ENCODE measurements at regions not wholly inside any gene's neighbourhood (a gene's known extent, or its start where the extent isn't known, plus 50 kb on each side); places are given as distances from the start of the nearest gene placed in this dataset.

DNA sequence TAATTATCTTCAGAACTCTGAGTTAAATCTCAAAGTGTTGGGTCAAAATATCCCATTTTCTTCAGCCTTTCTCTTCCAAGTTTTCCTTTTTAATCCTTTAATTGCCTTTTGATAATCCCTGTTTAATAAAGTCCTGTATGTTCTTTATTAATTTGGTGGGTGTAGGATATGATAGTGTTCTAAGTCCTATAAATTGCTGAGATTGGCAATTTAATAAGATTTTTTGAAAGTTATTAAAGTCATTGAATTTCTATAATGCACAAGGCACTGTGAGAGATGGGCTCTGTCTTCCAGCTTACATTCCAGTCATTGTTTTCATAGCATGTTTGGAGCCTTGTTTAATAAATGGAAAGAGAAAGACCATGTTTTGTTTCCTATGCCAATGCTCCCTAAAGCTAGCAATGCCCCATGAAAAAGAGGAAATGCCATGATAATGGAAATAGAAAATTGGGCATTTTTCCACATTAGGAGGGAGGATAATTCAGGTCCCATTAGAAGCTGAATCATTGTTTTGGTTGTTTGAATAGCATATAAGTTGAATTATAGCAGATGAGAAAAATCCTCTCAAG is 404.8 kb downstream of the CD109 start:
- Histone ChIP-seq H3K27ac (ENCODE audit: low read depth, low read length) (no peak overlapping the region), H3K9me3 (ENCODE audit: control insufficient read depth, insufficient read depth, low read length) (no peaks in the 10 kb centered on the region), H3K27me3 (ENCODE audit: control insufficient read depth, insufficient read depth, low read length) (no peaks in the 10 kb centered on the region), H3K4me1 (ENCODE audit: control insufficient read depth, insufficient read depth, low read length) (no peaks in the 10 kb centered on the region), H3K36me3 (ENCODE audit: control insufficient read depth, insufficient read depth, low read length) (no peaks in the 10 kb centered on the region), H3K4me3 (ENCODE audit: low read depth, low read length) (no peak overlapping the region)
- DNase-seq (ENCODE audit: low read depth in 4 of 6, low spot score in 6 of 6), result no peak

DNA sequence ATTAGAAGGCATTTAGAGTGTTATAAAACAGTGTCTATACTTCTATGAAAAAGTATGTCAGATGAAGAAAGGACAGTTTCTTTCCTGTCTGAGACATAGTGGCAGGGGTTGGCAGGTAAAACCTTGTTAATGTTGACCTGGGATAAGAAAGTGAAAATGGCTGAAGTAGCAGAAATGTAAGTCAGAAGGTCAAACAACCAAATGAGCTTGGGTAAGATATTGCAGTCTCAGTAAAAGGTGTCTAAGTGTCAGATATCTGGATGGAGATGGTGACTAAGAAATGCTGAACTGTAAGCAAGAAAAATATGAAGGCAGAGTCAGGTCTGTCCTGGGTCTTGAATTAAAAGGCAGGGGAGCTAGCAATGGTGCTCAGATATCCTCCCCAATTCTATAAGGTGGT is 400.3 kb downstream of the CD109 start:
- no peaks in the 10 kb centered on the region for H3K9me3 ChIP-seq (ENCODE audit: control insufficient read depth, insufficient read depth, low read length)
- no peaks in the 10 kb centered on the region for H3K4me1 ChIP-seq (ENCODE audit: control insufficient read depth, insufficient read depth, low read length)
- H3K36me3 ChIP-seq (ENCODE audit: control insufficient read depth, insufficient read depth, low read length), result no peaks in the 10 kb centered on the region
- H3K4me3 ChIP-seq (ENCODE audit: low read depth, low read length), result no peak overlapping the region
- H3K27me3 ChIP-seq (ENCODE audit: control insufficient read depth, insufficient read depth, low read length), result no peaks in the 10 kb centered on the region
- H3K27ac ChIP-seq (ENCODE audit: low read depth, low read length), result no peak overlapping the region
- no peak for DNase-seq (ENCODE audit: low read depth in 4 of 6, low spot score in 6 of 6)

DNA sequence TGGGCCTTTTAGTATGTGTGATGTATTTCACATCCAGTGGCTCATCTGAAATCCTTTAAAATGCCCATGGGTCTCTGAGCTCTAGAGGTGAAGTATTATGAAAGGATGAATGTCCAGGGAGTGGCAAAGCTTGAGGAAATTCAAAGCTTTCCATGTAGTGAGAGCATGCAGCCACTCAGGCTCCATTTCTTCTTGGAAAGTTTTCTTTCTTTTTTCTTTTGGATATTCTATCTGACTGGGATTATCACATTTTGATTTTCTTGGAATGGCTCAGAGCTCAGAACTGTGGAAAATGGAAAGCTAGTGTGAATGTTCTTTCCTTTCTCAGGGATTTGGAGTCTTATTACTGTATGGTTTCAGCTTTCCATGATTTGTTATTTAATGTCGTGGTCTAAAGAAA is 397.4 kb downstream of the CD109 start:
- Histone ChIP-seq H3K27ac (ENCODE audit: low read depth, low read length) (no peak overlapping the region), H3K4me1 (ENCODE audit: control insufficient read depth, insufficient read depth, low read length) (no peaks in the 10 kb centered on the region), H3K36me3 (ENCODE audit: control insufficient read depth, insufficient read depth, low read length) (no peaks in the 10 kb centered on the region), H3K9me3 (ENCODE audit: control insufficient read depth, insufficient read depth, low read length) (no peaks in the 10 kb centered on the region), H3K27me3 (ENCODE audit: control insufficient read depth, insufficient read depth, low read length) (no peaks in the 10 kb centered on the region), H3K4me3 (ENCODE audit: low read depth, low read length) (no peak overlapping the region)
- no CpG with 5 or more reads among the region's 1 CpG for WGBS (ENCODE audit: insufficient coverage)
- no peak for DNase-seq (ENCODE audit: low read depth in 4 of 6, low spot score in 6 of 6)

DNA sequence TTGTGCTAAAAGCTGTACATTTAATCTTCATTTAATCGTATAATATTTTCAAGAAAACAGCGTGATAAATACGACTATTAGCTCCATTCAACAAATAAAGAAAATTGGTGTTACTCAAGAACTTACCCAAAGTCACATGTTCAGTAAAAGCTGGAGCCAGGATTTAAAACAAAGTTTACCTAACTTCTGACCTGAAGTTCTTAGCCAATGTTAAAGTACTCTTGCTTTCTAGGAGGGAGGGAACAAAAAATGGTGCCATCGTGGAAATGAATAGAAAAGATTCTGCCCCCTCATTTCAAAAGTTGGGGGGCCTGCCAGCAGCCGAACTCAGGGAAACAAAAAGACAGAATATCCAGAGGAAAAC is 395.8 kb downstream of the CD109 start:
- Histone ChIP-seq H3K4me1 (ENCODE audit: control insufficient read depth, insufficient read depth, low read length) (no peaks in the 10 kb centered on the region), H3K27ac (ENCODE audit: low read depth, low read length) (no peak overlapping the region), H3K36me3 (ENCODE audit: control insufficient read depth, insufficient read depth, low read length) (no peaks in the 10 kb centered on the region), H3K9me3 (ENCODE audit: control insufficient read depth, insufficient read depth, low read length) (no peaks in the 10 kb centered on the region), H3K4me3 (ENCODE audit: low read depth, low read length) (no peak overlapping the region), H3K27me3 (ENCODE audit: control insufficient read depth, insufficient read depth, low read length) (no peaks in the 10 kb centered on the region)
- no peak for DNase-seq (ENCODE audit: low read depth in 4 of 6, low spot score in 6 of 6)
- WGBS (ENCODE audit: insufficient coverage), result 80% methylated on average over 1 of the region's 5 CpGs

DNA sequence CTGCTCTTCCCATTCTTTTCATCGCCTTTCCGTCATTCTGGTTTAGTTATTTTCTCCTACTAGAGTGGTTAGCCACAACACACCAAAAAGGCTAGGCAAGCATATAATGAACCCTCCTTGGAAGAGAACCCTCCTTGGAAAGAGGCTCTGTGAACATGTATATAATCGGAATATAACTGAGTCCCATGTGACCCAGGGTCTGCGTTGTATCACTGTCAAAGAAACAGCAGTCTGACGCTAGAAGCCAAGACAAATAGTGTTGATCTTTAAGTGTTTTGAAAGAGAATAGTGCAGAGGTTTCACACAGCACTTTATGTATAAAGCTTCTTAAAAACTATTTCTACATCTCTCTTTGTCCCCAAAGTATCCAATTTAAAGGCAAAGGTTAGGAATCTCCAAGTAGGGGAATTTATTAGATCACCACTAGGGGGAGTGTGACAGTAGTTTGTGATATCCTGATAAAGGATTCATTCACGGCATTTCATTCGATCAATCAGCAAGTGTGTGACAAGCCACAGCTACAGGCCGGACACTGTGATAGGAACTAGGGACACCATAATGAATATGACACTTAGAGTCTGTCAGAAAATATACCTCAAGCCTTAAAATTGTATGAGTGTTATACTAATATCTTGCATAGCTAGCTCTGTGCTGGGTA is 395.3 kb downstream of the CD109 start:
- WGBS (ENCODE audit: insufficient coverage), result 89% methylated on average over 4 of the region's 8 CpGs
- H3K36me3 ChIP-seq (ENCODE audit: control insufficient read depth, insufficient read depth, low read length), result no peaks in the 10 kb centered on the region
- DNase-seq (ENCODE audit: low read depth in 4 of 6, low spot score in 6 of 6), result peak in 3 of 6 donors; percentile 11 to 78 (median 57)
- no peaks in the 10 kb centered on the region for H3K27me3 ChIP-seq (ENCODE audit: control insufficient read depth, insufficient read depth, low read length)
- H3K9me3 ChIP-seq (ENCODE audit: control insufficient read depth, insufficient read depth, low read length), result no peaks in the 10 kb centered on the region
- no peaks in the 10 kb centered on the region for H3K4me1 ChIP-seq (ENCODE audit: control insufficient read depth, insufficient read depth, low read length)
- H3K4me3 ChIP-seq (ENCODE audit: low read depth, low read length), result no peak overlapping the region
- no peak overlapping the region for H3K27ac ChIP-seq (ENCODE audit: low read depth, low read length)

DNA sequence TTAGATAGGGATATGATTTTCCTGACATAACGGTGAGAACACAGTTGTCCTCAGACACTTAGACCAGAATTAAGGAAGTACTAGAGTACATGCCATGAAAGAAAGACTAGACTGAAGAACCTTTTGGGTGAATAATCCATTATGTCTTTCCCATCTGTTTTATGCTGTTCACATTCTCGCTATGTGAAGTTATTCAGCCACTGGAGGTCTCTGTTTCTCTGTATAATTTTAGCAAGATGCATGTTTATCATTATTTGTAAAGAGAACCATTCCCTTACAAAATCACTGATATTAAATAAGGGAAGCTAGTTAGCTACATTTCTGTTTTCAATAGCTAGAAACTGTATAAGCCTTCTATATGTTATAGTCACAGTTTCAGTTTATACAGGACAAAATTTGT is 391.9 kb downstream of the CD109 start:
- WGBS (ENCODE audit: insufficient coverage), result no CpG with 5 or more reads among the region's 2 CpGs
- no peaks in the 10 kb centered on the region for H3K4me1 ChIP-seq (ENCODE audit: control insufficient read depth, insufficient read depth, low read length)
- no peaks in the 10 kb centered on the region for H3K36me3 ChIP-seq (ENCODE audit: control insufficient read depth, insufficient read depth, low read length)
- H3K27me3 ChIP-seq (ENCODE audit: control insufficient read depth, insufficient read depth, low read length), result no peaks in the 10 kb centered on the region
- H3K4me3 ChIP-seq (ENCODE audit: low read depth, low read length), result no peak overlapping the region
- no peaks in the 10 kb centered on the region for H3K9me3 ChIP-seq (ENCODE audit: control insufficient read depth, insufficient read depth, low read length)
- DNase-seq (ENCODE audit: low read depth in 4 of 6, low spot score in 6 of 6), result peak in 3 of 6 donors; percentile 6 to 75 (median 52)
- H3K27ac ChIP-seq (ENCODE audit: low read depth, low read length), result no peak overlapping the region

DNA sequence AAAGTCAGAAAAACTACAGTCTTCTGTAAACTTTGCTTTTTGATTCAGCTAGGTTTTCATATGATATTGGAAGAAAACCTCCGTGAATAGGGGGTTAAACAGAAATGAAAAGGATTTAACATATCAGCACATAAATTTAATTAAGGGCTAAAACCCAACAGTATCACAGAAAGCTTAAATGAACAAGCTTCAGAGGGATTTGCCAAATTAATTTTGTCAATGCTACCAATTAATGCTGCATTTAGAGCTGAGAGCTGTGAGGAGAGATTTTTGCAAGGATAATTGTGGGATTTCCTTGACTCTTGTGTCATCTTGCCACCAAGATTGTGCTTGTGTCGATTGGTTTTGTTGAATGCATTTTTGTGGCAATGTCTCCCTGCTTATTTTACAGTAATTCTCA is 379.9 kb downstream of the CD109 start:
- Histone ChIP-seq H3K36me3 (ENCODE audit: control insufficient read depth, insufficient read depth, low read length) (no peaks in the 10 kb centered on the region), H3K9me3 (ENCODE audit: control insufficient read depth, insufficient read depth, low read length) (no peaks in the 10 kb centered on the region), H3K27ac (ENCODE audit: low read depth, low read length) (no peak overlapping the region), H3K4me3 (ENCODE audit: low read depth, low read length) (no peak overlapping the region), H3K27me3 (ENCODE audit: control insufficient read depth, insufficient read depth, low read length) (no peaks in the 10 kb centered on the region), H3K4me1 (ENCODE audit: control insufficient read depth, insufficient read depth, low read length) (no peaks in the 10 kb centered on the region)
- no peak for DNase-seq (ENCODE audit: low read depth in 4 of 6, low spot score in 6 of 6)
- no CpG with 5 or more reads among the region's 2 CpGs for WGBS (ENCODE audit: insufficient coverage)

DNA sequence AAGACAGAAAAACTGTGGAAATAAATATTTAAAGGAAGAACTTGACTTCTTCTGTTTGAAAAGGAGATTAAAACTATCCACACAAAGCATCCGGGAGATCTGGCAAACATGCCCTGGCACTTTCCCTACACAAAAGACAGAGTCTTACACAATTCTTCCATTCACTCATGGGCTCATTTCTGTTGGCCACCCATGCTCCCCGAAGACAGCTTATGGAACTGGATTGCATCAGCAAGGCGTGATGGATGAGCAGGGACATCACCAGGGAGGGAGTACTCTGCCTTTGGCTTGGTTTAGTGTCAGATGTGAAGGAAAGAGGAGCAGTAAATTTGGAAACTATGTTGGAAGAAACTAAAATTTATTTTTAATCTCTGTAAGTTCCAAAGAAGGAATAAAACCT is 379.3 kb downstream of the CD109 start:
- 38% methylated on average over 3 of the region's 3 CpGs for WGBS (ENCODE audit: insufficient coverage)
- DNase-seq (ENCODE audit: low read depth in 4 of 6, low spot score in 6 of 6), result peak in 4 of 6 donors; percentile 12 to 44 (median 28)
- H3K4me1 ChIP-seq (ENCODE audit: control insufficient read depth, insufficient read depth, low read length), result no peaks in the 10 kb centered on the region

DNA sequence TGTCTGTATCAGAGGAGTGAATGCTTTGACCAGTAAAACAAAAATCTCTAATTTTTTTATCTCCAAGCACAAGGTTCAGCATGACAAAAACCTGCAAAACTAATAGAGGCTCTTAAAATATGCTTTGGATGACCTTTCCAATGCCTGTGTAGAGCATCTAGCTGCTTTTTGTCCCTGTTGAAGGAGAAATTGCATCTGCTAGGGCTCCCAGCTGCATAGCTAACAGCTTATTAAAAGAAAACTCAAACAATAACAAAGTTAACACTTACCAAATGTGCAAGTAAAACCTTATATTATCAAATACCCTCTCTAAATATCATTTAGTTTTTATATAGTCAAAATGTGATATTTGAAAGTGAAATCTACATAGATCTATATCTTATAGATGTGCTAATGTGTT is 378.6 kb downstream of the CD109 start:
- no peaks in the 10 kb centered on the region for H3K4me1 ChIP-seq (ENCODE audit: control insufficient read depth, insufficient read depth, low read length)
- no peaks in the 10 kb centered on the region for H3K9me3 ChIP-seq (ENCODE audit: control insufficient read depth, insufficient read depth, low read length)
- H3K36me3 ChIP-seq (ENCODE audit: control insufficient read depth, insufficient read depth, low read length), result no peaks in the 10 kb centered on the region
- no peak overlapping the region for H3K4me3 ChIP-seq (ENCODE audit: low read depth, low read length)
- H3K27ac ChIP-seq (ENCODE audit: low read depth, low read length), result no peak overlapping the region
- DNase-seq (ENCODE audit: low read depth in 4 of 6, low spot score in 6 of 6), result no peak
- H3K27me3 ChIP-seq (ENCODE audit: control insufficient read depth, insufficient read depth, low read length), result no peaks in the 10 kb centered on the region

More for the DNA sequence above, 379.3 kb downstream of the CD109 start:
- Histone ChIP-seq H3K27me3 (ENCODE audit: control insufficient read depth, insufficient read depth, low read length) (no peaks in the 10 kb centered on the region), H3K4me3 (ENCODE audit: low read depth, low read length) (no peak overlapping the region), H3K27ac (ENCODE audit: low read depth, low read length) (no peak overlapping the region), H3K9me3 (ENCODE audit: control insufficient read depth, insufficient read depth, low read length) (no peaks in the 10 kb centered on the region), H3K36me3 (ENCODE audit: control insufficient read depth, insufficient read depth, low read length) (no peaks in the 10 kb centered on the region)

DNA sequence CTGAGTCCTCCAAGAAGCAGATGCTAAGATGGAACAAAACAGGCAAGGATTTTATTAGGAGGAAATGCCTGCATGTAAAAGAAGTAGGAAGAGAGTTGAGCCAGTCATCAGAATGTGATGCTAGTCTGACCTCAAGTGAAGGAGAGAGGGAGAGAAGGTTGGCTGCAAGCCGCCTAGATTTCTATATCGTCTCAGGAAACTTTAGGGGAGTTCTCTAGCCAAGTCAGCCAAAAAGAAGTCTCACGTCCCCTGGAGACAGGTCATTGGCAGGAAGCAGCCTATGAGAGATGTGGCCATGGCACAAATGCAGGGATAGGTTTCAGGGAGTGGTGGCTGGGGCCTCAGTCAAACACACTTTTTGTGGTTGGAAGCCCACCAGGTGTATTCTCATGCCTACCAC is 378.0 kb downstream of the CD109 start:
- H3K9me3 ChIP-seq (ENCODE audit: control insufficient read depth, insufficient read depth, low read length), result no peaks in the 10 kb centered on the region
- no peak for DNase-seq (ENCODE audit: low read depth in 4 of 6, low spot score in 6 of 6)
- H3K27me3 ChIP-seq (ENCODE audit: control insufficient read depth, insufficient read depth, low read length), result no peaks in the 10 kb centered on the region
- H3K4me1 ChIP-seq (ENCODE audit: control insufficient read depth, insufficient read depth, low read length), result no peaks in the 10 kb centered on the region
- 47% methylated on average over 3 of the region's 3 CpGs for WGBS (ENCODE audit: insufficient coverage)
- H3K4me3 ChIP-seq (ENCODE audit: low read depth, low read length), result no peak overlapping the region
- no peaks in the 10 kb centered on the region for H3K36me3 ChIP-seq (ENCODE audit: control insufficient read depth, insufficient read depth, low read length)
- H3K27ac ChIP-seq (ENCODE audit: low read depth, low read length), result no peak overlapping the region
